IMR-90 (cell line): ENCODE measurements at regions not wholly inside any gene's neighbourhood (a gene's known extent, or its start where the extent isn't known, plus 50 kb on each side); places are given as distances from the start of the nearest gene placed in this dataset.

Source experiments
- ATAC-seq: fragments of 200-7000 bp; cut with Tn5 transposase; 2 replicates; pipeline ENCODE4 v1.9.1; 2020; ENCODE audit warnings: low read depth, mild to moderate bottlenecking, moderate library complexity
- BruUV-seq: library from RNA; stranded (reverse); fragments of 400-500 nt; replicated peaks from 2 replicates; lab custom pipeline; 2021; lab: Mats Ljungman, UMichigan
- CTCF ChIA-PET: fragments of 300-600 bp; formaldehyde crosslinking; extraction: SDS; loops from one replicate; lab custom pipeline; 2021; ENCODE audit warnings: antibody characterized with exemption; lab: Yijun Ruan, JAX
- POLR2A ChIA-PET: fragments of 300-600 bp; sonication (Branson Sonifier 250); formaldehyde crosslinking; loops from one replicate; lab custom pipeline; 2022; ENCODE audit warnings: antibody characterized with exemption; ENCODE audit not compliant: unreplicated experiment; lab: Charles Lee
- DNase-seq: peaks from one replicate; pipeline ENCODE4 v3.0.0; 2013
- H2AFZ ChIP-seq: replicated peaks from 2 replicates; pipeline ENCODE3; 2013; ENCODE audit warnings: low read length, mild to moderate bottlenecking; ENCODE audit not compliant: poor library complexity
- H2AK5ac ChIP-seq: 2 replicates; pipeline ENCODE4 v1.6.1; 2013; ENCODE audit warnings: low read depth, low read length, inconsistent platforms
- H2AK9ac ChIP-seq: replicated peaks from 2 replicates; pipeline ENCODE3; 2013; ENCODE audit warnings: mild to moderate bottlenecking, low read depth, low read length, moderate library complexity; ENCODE audit not compliant: poor library complexity
- H2BK120ac ChIP-seq: 2 replicates; pipeline ENCODE4 v1.6.1; 2013; ENCODE audit warnings: low read depth, low read length, inconsistent platforms
- H2BK15ac ChIP-seq: 3 replicates; pipeline ENCODE4 v1.6.1; 2013; ENCODE audit warnings: low read depth, low read length, inconsistent platforms
- H2BK20ac ChIP-seq: 2 replicates; pipeline ENCODE4 v1.6.1; 2013; ENCODE audit warnings: low read depth, mild to moderate bottlenecking, inconsistent platforms, low read length, moderate library complexity
- H2BK5ac ChIP-seq: 2 replicates; pipeline ENCODE4 v1.6.1; 2013; ENCODE audit warnings: mild to moderate bottlenecking, low read depth, low read length, inconsistent platforms; ENCODE audit not compliant: poor library complexity, severe bottlenecking
- H3K14ac ChIP-seq: replicated peaks from 2 replicates; pipeline ENCODE4 v1.6.1; 2013; ENCODE audit warnings: low read depth, low read length, inconsistent platforms
- H3K18ac ChIP-seq: 2 replicates; pipeline ENCODE4 v1.6.1; 2013; ENCODE audit warnings: low read depth, low read length, control low read depth
- H3K23ac ChIP-seq: 2 replicates; pipeline ENCODE4 v1.6.1; 2013; ENCODE audit warnings: low read depth, low read length, inconsistent platforms
- H3K27ac ChIP-seq: 2 replicates; pipeline ENCODE4 v1.5.1; 2013; ENCODE audit warnings: mild to moderate bottlenecking, control low read depth, low read length; ENCODE audit not compliant: insufficient read depth
- H3K27me3 ChIP-seq: 2 replicates; pipeline ENCODE4 v1.6.1; 2013; ENCODE audit warnings: low read length; ENCODE audit not compliant: control insufficient read depth, insufficient read depth
- H3K36me3 ChIP-seq: 2 replicates; pipeline ENCODE4 v1.6.1; 2013; ENCODE audit warnings: low read length, mixed read lengths; ENCODE audit not compliant: control insufficient read depth, insufficient read depth
- H3K4ac ChIP-seq: 2 replicates; pipeline ENCODE4 v1.6.1; 2013; ENCODE audit warnings: low read depth, low read length, inconsistent platforms
- H3K4me1 ChIP-seq: 2 replicates; pipeline ENCODE4 v1.6.1; 2013; ENCODE audit warnings: low read length, mixed read lengths; ENCODE audit not compliant: control insufficient read depth, insufficient read depth
- H3K4me2 ChIP-seq: 2 replicates; pipeline ENCODE4 v1.6.1; 2013; ENCODE audit warnings: low read depth, mild to moderate bottlenecking, control low read depth, low read length, moderate library complexity
- H3K4me3 ChIP-seq: 2 replicates; pipeline ENCODE4 v1.5.1; 2013; ENCODE audit warnings: low read depth, mild to moderate bottlenecking, control low read depth, low read length, moderate library complexity; ENCODE audit not compliant: insufficient read depth
- H3K56ac ChIP-seq: 2 replicates; pipeline ENCODE4 v1.6.1; 2013; ENCODE audit warnings: low read length, inconsistent platforms; ENCODE audit not compliant: insufficient read depth; ENCODE audit errors: extremely low read depth
- H3K79me1 ChIP-seq, 2 experiments: 2 replicates each; pipeline ENCODE4 v1.6.1; 2013; ENCODE audit warnings: low read length in 2 of 2, inconsistent platforms in 1 of 2, low read depth in 1 of 2
- H3K9ac ChIP-seq: 2 replicates; pipeline ENCODE4 v1.6.1; 2013; ENCODE audit warnings: low read depth, low read length, control low read depth
- H3K9me1 ChIP-seq: 2 replicates; pipeline ENCODE4 v1.6.1; 2013; ENCODE audit warnings: low read length, inconsistent platforms; ENCODE audit not compliant: insufficient read depth
- H3K9me3 ChIP-seq: 2 replicates; pipeline ENCODE4 v1.6.1; 2013; ENCODE audit warnings: low read length; ENCODE audit not compliant: control insufficient read depth, insufficient read depth
- H4K20me1 ChIP-seq: 2 replicates; pipeline ENCODE4 v1.6.1; 2013; ENCODE audit warnings: low read length, inconsistent platforms; ENCODE audit not compliant: insufficient read depth
- H4K5ac ChIP-seq: 2 replicates; pipeline ENCODE4 v1.6.1; 2013; ENCODE audit warnings: mild to moderate bottlenecking, low read depth, low read length, control low read depth
- H4K8ac ChIP-seq, 2 experiments: 2 replicates each; pipeline ENCODE4 v1.6.1; 2013; ENCODE audit warnings: low read depth in 2 of 2, low read length in 2 of 2, control low read depth in 1 of 2, inconsistent platforms in 1 of 2
- H4K91ac ChIP-seq: 2 replicates; pipeline ENCODE4 v1.6.1; 2013; ENCODE audit warnings: low read depth, low read length, inconsistent platforms; ENCODE audit not compliant: insufficient read depth
- BHLHE40 ChIP-seq: fragments of 150-350 bp; IDR thresholded peaks from 2 replicates; pipeline ENCODE4 v1.6.1; 2016; ENCODE audit warnings: mild to moderate bottlenecking, low read depth, low read length
- CEBPB ChIP-seq: IDR thresholded peaks from 2 replicates; pipeline ENCODE4 v1.6.1; 2012; ENCODE audit warnings: low read depth, low read length, improper control_type of control experiment
- CHD1 ChIP-seq: IDR thresholded peaks from 2 replicates; pipeline ENCODE4 v1.6.1; 2012; ENCODE audit warnings: low read depth, low read length, improper control_type of control experiment
- FOS ChIP-seq: fragments of 150-350 bp; IDR thresholded peaks from 2 replicates; pipeline ENCODE4 v1.6.1; 2016; ENCODE audit warnings: low read depth, low read length
- MAFK ChIP-seq: IDR thresholded peaks from 2 replicates; pipeline ENCODE4 v1.6.1; 2012; ENCODE audit warnings: low read depth, low read length, improper control_type of control experiment
- MAZ ChIP-seq: IDR thresholded peaks from 2 replicates; pipeline ENCODE4 v1.6.1; 2012; ENCODE audit warnings: low read depth, mild to moderate bottlenecking, low read length, improper control_type of control experiment, moderate library complexity, borderline replicate concordance
- MXI1 ChIP-seq: IDR thresholded peaks from 2 replicates; pipeline ENCODE4 v1.6.1; 2012; ENCODE audit warnings: low read depth, mild to moderate bottlenecking, low read length, moderate library complexity, borderline replicate concordance
- NFE2L2 ChIP-seq: fragments of 150-350 bp; IDR thresholded peaks from 2 replicates; pipeline ENCODE4 v1.6.1; 2016; ENCODE audit warnings: low read depth, mild to moderate bottlenecking, low read length
- POLR2A ChIP-seq: IDR thresholded peaks from 2 replicates; pipeline ENCODE4 v1.6.1; 2012; ENCODE audit warnings: mild to moderate bottlenecking, low read depth, low read length
- RAD21 ChIP-seq: IDR thresholded peaks from 2 replicates; pipeline ENCODE4 v1.6.1; 2012; ENCODE audit warnings: low read length, improper control_type of control experiment
- RCOR1 ChIP-seq: IDR thresholded peaks from 2 replicates; pipeline ENCODE4 v1.6.1; 2012; ENCODE audit warnings: mild to moderate bottlenecking, low read length, improper control_type of control experiment; ENCODE audit not compliant: insufficient replicate concordance
- RFX5 ChIP-seq: IDR thresholded peaks from 2 replicates; pipeline ENCODE4 v1.8.0; 2012; ENCODE audit warnings: low read depth, mild to moderate bottlenecking, low read length, moderate library complexity
- SMC3 ChIP-seq: fragments of 150-350 bp; IDR thresholded peaks from 2 replicates; pipeline ENCODE4 v1.6.1; 2016; ENCODE audit warnings: low read depth, mild to moderate bottlenecking, antibody characterized with exemption, low read length, moderate library complexity
- WGBS, 2 experiments: methylation state at CpG; one replicate each; pipeline versions ENCODE4 v1.1.5 to v1.1.7; 2013; ENCODE audit warnings: missing lambda C conversion rate in 2 of 2; ENCODE audit not compliant: insufficient read length in 1 of 2; ENCODE audit errors: extremely low coverage in 2 of 2; 5-methylcytosine and 5-hydroxymethylcytosine counted together
- dilution Hi-C: fragments of 300-500 bp; cut with HindIII; formaldehyde crosslinking; loops from one replicate; pipeline ENCODE4 v1.14.3; 2018; ENCODE audit warnings: low sequenced_read_pairs; ENCODE audit not compliant: unreplicated experiment
- in situ Hi-C: fragments of 300-500 bp; cut with MboI; formaldehyde crosslinking; loops from 3 replicates; pipeline ENCODE4 v1.14.3; 2019; ENCODE audit warnings: low sequenced_read_pairs, inconsistent platforms, mixed read lengths
- intact Hi-C: fragments of 100-400 bp; cut with micrococcal nuclease; formaldehyde crosslinking; loops from 2 replicates; pipeline ENCODE4 v1.10.0; 2022
- TF ChIP-seq, protein P1 (sequence below): fragments of 150-350 bp; IDR thresholded peaks from 2 replicates; pipeline ENCODE4 v1.6.1; 2016; ENCODE audit warnings: low read depth, mild to moderate bottlenecking, low read length, moderate library complexity, borderline replicate concordance
- TF ChIP-seq, protein P2 (sequence below): fragments of 150-350 bp; IDR thresholded peaks from 2 replicates; pipeline ENCODE4 v1.6.1; 2017; ENCODE audit warnings: mild to moderate bottlenecking, antibody characterized with exemption, low read length, low read depth
- TF ChIP-seq, protein P3 (sequence below): conservative IDR thresholded peaks from 2 replicates; pipeline ENCODE4 v1.5.1; 2012; ENCODE audit warnings: mild to moderate bottlenecking, low read depth, low read length, improper control_type of control experiment

DNA sequence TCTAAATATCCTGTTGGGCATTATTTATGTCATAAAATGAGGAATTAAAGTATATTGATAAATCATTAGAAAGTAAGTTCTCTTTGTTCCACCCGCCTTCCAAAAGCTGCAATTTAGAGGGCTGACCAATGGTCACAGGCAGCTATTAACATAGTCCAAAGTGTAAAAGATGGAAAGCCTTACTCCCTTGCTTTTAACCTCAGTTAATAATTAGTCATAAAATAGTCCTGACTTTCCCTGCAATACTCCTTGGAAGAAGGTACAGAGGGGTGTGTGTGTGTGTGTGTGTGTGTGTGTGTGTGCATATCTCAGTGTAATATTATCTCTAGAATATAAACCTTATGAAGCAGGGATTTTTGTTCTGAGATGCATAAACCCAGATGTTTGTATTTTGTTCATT lies 275.4 kb downstream of the FAT4 start:
- DNase-seq, result no peak
- H2BK5ac ChIP-seq, result no peak overlapping the region
- WGBS, 2 experiments, result no CpG with 5 or more reads among the region's 1 CpG
- TF ChIP-seq RCOR1 (no peak), MXI1 (no peak), BHLHE40 (no peak), MAFK (no peak), FOS (no peak), SMC3 (no peak), RAD21 (no peak), MAZ (no peak), NFE2L2 (no peak), POLR2A (no peak), CEBPB (no peak), RFX5 (no peak), CHD1 (no peak)
- TF ChIP-seq, protein P1, sequence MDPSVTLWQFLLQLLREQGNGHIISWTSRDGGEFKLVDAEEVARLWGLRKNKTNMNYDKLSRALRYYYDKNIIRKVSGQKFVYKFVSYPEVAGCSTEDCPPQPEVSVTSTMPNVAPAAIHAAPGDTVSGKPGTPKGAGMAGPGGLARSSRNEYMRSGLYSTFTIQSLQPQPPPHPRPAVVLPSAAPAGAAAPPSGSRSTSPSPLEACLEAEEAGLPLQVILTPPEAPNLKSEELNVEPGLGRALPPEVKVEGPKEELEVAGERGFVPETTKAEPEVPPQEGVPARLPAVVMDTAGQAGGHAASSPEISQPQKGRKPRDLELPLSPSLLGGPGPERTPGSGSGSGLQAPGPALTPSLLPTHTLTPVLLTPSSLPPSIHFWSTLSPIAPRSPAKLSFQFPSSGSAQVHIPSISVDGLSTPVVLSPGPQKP, result no peak
- TF ChIP-seq, protein P2, sequence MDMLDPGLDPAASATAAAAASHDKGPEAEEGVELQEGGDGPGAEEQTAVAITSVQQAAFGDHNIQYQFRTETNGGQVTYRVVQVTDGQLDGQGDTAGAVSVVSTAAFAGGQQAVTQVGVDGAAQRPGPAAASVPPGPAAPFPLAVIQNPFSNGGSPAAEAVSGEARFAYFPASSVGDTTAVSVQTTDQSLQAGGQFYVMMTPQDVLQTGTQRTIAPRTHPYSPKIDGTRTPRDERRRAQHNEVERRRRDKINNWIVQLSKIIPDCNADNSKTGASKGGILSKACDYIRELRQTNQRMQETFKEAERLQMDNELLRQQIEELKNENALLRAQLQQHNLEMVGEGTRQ, result no peak
- TF ChIP-seq, protein P3, sequence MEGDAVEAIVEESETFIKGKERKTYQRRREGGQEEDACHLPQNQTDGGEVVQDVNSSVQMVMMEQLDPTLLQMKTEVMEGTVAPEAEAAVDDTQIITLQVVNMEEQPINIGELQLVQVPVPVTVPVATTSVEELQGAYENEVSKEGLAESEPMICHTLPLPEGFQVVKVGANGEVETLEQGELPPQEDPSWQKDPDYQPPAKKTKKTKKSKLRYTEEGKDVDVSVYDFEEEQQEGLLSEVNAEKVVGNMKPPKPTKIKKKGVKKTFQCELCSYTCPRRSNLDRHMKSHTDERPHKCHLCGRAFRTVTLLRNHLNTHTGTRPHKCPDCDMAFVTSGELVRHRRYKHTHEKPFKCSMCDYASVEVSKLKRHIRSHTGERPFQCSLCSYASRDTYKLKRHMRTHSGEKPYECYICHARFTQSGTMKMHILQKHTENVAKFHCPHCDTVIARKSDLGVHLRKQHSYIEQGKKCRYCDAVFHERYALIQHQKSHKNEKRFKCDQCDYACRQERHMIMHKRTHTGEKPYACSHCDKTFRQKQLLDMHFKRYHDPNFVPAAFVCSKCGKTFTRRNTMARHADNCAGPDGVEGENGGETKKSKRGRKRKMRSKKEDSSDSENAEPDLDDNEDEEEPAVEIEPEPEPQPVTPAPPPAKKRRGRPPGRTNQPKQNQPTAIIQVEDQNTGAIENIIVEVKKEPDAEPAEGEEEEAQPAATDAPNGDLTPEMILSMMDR, result no peak
- H2AK5ac ChIP-seq, result no peak overlapping the region
- no peak overlapping the region for H3K18ac ChIP-seq
- POLR2A ChIA-PET, result no interaction called here
- no peak overlapping the region for H3K14ac ChIP-seq
- no peak overlapping the region for H3K4me3 ChIP-seq
- no peak overlapping the region for H2AFZ ChIP-seq
- no peaks in the 10 kb centered on the region for H3K79me1 ChIP-seq
- H2BK15ac ChIP-seq, result no peak overlapping the region
- H4K91ac ChIP-seq, result no peak overlapping the region
- no peak overlapping the region for H2AK9ac ChIP-seq
- no peak overlapping the region for H3K56ac ChIP-seq
- H3K4me2 ChIP-seq, result no peak overlapping the region
- H3K36me3 ChIP-seq, result no peaks in the 10 kb centered on the region
- no peak overlapping the region for H2BK120ac ChIP-seq
- H3K9ac ChIP-seq, result no peak overlapping the region
- H3K9me3 ChIP-seq, result no peaks in the 10 kb centered on the region
- ATAC-seq, result no peak
- no peak overlapping the region for H3K27ac ChIP-seq
- in situ Hi-C loops, result no loop called here
- CTCF ChIA-PET, result no interaction called here
- dilution Hi-C loops, result no loop called here
- no TSS peak for BruUV-seq
- H2BK20ac ChIP-seq, result no peak overlapping the region
- no peaks in the 10 kb centered on the region for H3K4me1 ChIP-seq
- H3K23ac ChIP-seq, result no peak overlapping the region
- H3K27me3 ChIP-seq, result no peaks in the 10 kb centered on the region
- H4K8ac ChIP-seq, result no peak overlapping the region
- H4K5ac ChIP-seq, result no peak overlapping the region
- H3K9me1 ChIP-seq, result no peaks in the 10 kb centered on the region
- H3K4ac ChIP-seq, result no peak overlapping the region
- intact Hi-C loops, result no loop called here
- no peaks in the 10 kb centered on the region for H4K20me1 ChIP-seq
